A204.1 (cell line): ENCODE measurements at regions not wholly inside any gene's neighbourhood (a gene's known extent, or its start where the extent isn't known, plus 50 kb on each side); places are given as distances from the start of the nearest gene placed in this dataset.

ENCODE experiments used
- FAIRE-seq: peaks from 2 replicates; lab custom pipeline; 2012; peaks lifted over from hg19 to GRCh38; lab: Jason Lieb, UNC

GRCh38 chr3:127349501-127350171 is 61.8 kb upstream of the PRR20G start:
- FAIRE-seq = no peak

- no peak for FAIRE-seq
Observed at GRCh38 chr3:127342735-127343134, 54.9 kb upstream of the PRR20G start.

- no peak for FAIRE-seq
Observed at GRCh38 chr3:127339928-127340861, 52.3 kb upstream of the PRR20G start.

GRCh38 chr3:127339016-127339415 is 51.2 kb upstream of the PRR20G start:
- FAIRE-seq = no peak

GRCh38 chr3:127337911-127338531 is 50.2 kb upstream of the PRR20G start:
- no peak for FAIRE-seq
